Mucosa of rectum (tissue), 2 donors: ENCODE measurements at regions not wholly inside any gene's neighbourhood (a gene's known extent, or its start where the extent isn't known, plus 50 kb on each side); places are given as distances from the start of the nearest gene placed in this dataset.
A peak's percentile ranks its signal among the peaks of the same experiment; 100 is the strongest.

ENCODE experiments used
- H3K27ac ChIP-seq, 2 donors: one replicate each; pipeline ENCODE4 v1.7.0; 2013; ENCODE audit warnings: inconsistent platforms in 2 of 2, low read depth in 2 of 2, low read length in 2 of 2
- H3K27me3 ChIP-seq, 2 donors: one replicate each; pipeline ENCODE4 v1.7.0; 2013; ENCODE audit warnings: low read length in 2 of 2; ENCODE audit not compliant: control insufficient read depth in 2 of 2, insufficient read depth in 2 of 2
- H3K36me3 ChIP-seq, 2 donors: one replicate each; pipeline ENCODE4 v1.7.0; 2013; ENCODE audit warnings: low read length in 2 of 2; ENCODE audit not compliant: control insufficient read depth in 2 of 2, insufficient read depth in 2 of 2
- H3K4me1 ChIP-seq, 2 donors: one replicate each; pipeline ENCODE4 v1.7.0; 2013; ENCODE audit warnings: low read length in 2 of 2, mild to moderate bottlenecking in 1 of 2; ENCODE audit not compliant: control insufficient read depth in 2 of 2, insufficient read depth in 2 of 2
- H3K4me3 ChIP-seq, 2 donors: one replicate each; pipeline ENCODE4 v1.7.0; 2013; ENCODE audit warnings: low read length in 2 of 2
- H3K9ac ChIP-seq, 2 donors: one replicate each; pipeline ENCODE4 v1.7.0; 2013; ENCODE audit warnings: low read length in 2 of 2, low read depth in 1 of 2, mild to moderate bottlenecking in 1 of 2
- H3K9me3 ChIP-seq, 2 donors: one replicate each; pipeline ENCODE4 v1.7.0; 2013; ENCODE audit warnings: low read length in 2 of 2; ENCODE audit not compliant: control insufficient read depth in 2 of 2
- donor health status: healthy.
- donor health status: Normal muscosa, but diverticular disease.

GRCh38 chr7:10874666-10875065, 99.0 kb upstream of the PHF14 start:
- H3K4me3 ChIP-seq: no peak overlapping the region
- no peaks in the 10 kb centered on the region for H3K9me3 ChIP-seq
- no peaks in the 10 kb centered on the region for H3K27me3 ChIP-seq
- H3K9ac ChIP-seq: no peak overlapping the region
- H3K36me3 ChIP-seq: no peaks in the 10 kb centered on the region
- H3K4me1 ChIP-seq: no peaks in the 10 kb centered on the region
- H3K27ac ChIP-seq: no peak overlapping the region

- no peak overlapping the region for H3K9ac ChIP-seq
- no peaks in the 10 kb centered on the region for H3K9me3 ChIP-seq
- H3K27me3 ChIP-seq: no peaks in the 10 kb centered on the region
- no peaks in the 10 kb centered on the region for H3K36me3 ChIP-seq
- no peaks in the 10 kb centered on the region for H3K4me1 ChIP-seq
- H3K4me3 ChIP-seq: no peak overlapping the region
- no peak overlapping the region for H3K27ac ChIP-seq
These were observed 98.6 kb upstream of the PHF14 start for GRCh38 chr7:10875080-10875479.

DNA sequence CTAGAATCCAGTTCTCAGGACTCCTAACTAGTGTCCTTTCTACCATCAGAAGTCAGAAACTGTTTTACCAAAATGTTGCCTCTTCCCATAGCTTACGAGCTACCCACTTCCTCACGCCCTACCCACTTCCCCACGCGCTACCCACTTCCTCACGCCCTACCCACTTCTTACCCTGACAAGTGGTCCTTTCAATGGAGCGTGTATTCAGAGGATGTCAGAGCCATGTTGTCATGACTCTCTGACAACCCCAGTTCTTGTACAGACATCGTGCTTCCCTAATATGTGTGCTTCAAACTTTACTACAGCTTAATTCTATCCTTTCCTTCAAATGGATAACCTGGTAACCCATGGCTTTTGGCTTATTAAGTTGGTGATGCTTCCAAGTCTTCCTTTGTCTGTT, 84.8 kb upstream of the PHF14 start:
- no peak overlapping the region for H3K27ac ChIP-seq
- H3K4me1 ChIP-seq: no peaks in the 10 kb centered on the region
- H3K4me3 ChIP-seq: no peak overlapping the region
- H3K9ac ChIP-seq: no peak overlapping the region
- no peaks in the 10 kb centered on the region for H3K36me3 ChIP-seq
- no peaks in the 10 kb centered on the region for H3K9me3 ChIP-seq
- H3K27me3 ChIP-seq: no peaks in the 10 kb centered on the region

- Histone ChIP-seq H3K36me3 (no peaks in the 10 kb centered on the region), H3K9me3 (no peaks in the 10 kb centered on the region), H3K4me3 (no peak overlapping the region), H3K27ac (no peak overlapping the region), H3K4me1 (no peaks in the 10 kb centered on the region), H3K9ac (peak overlapping the region in 1 of 2 donors; percentile 17), H3K27me3 (no peaks in the 10 kb centered on the region)
These were observed 84.3 kb upstream of the PHF14 start for GRCh38 chr7:10889266-10889898.

GRCh38 chr7:10908600-10908999, 65.1 kb upstream of the PHF14 start:
- Histone ChIP-seq H3K36me3 (no peaks in the 10 kb centered on the region), H3K4me3 (no peak overlapping the region), H3K9ac (no peak overlapping the region), H3K27me3 (no peaks in the 10 kb centered on the region), H3K27ac (no peak overlapping the region), H3K4me1 (no peaks in the 10 kb centered on the region), H3K9me3 (peaks cover 0 to 11% of the 10 kb centered on the region in 2 donors)

- H3K36me3 ChIP-seq: no peaks in the 10 kb centered on the region
- no peak overlapping the region for H3K27ac ChIP-seq
- no peak overlapping the region for H3K9ac ChIP-seq
- H3K4me3 ChIP-seq: no peak overlapping the region
- no peaks in the 10 kb centered on the region for H3K27me3 ChIP-seq
- H3K9me3 ChIP-seq: peaks cover 0 to 11% of the 10 kb centered on the region in 2 donors
- no peaks in the 10 kb centered on the region for H3K4me1 ChIP-seq
These were observed 63.2 kb upstream of the PHF14 start for GRCh38 chr7:10910447-10910846.

- Histone ChIP-seq H3K27me3 (no peaks in the 10 kb centered on the region), H3K9me3 (peaks cover 0 to 11% of the 10 kb centered on the region in 2 donors)
These were observed 61.6 kb upstream of the PHF14 start for GRCh38 chr7:10912077-10912476.

GRCh38 chr7:10913457-10913856, 60.2 kb upstream of the PHF14 start:
- H3K9me3 ChIP-seq: peaks cover 0 to 11% of the 10 kb centered on the region in 2 donors
- no peaks in the 10 kb centered on the region for H3K4me1 ChIP-seq
- no peak overlapping the region for H3K27ac ChIP-seq
- H3K36me3 ChIP-seq: no peaks in the 10 kb centered on the region
- no peak overlapping the region for H3K4me3 ChIP-seq
- H3K9ac ChIP-seq: no peak overlapping the region
- H3K27me3 ChIP-seq: no peaks in the 10 kb centered on the region

More at GRCh38 chr7:10912077-10912476, 61.6 kb upstream of the PHF14 start:
- Histone ChIP-seq H3K4me3 (no peak overlapping the region), H3K9ac (no peak overlapping the region), H3K27ac (no peak overlapping the region), H3K36me3 (no peaks in the 10 kb centered on the region), H3K4me1 (no peaks in the 10 kb centered on the region)

DNA sequence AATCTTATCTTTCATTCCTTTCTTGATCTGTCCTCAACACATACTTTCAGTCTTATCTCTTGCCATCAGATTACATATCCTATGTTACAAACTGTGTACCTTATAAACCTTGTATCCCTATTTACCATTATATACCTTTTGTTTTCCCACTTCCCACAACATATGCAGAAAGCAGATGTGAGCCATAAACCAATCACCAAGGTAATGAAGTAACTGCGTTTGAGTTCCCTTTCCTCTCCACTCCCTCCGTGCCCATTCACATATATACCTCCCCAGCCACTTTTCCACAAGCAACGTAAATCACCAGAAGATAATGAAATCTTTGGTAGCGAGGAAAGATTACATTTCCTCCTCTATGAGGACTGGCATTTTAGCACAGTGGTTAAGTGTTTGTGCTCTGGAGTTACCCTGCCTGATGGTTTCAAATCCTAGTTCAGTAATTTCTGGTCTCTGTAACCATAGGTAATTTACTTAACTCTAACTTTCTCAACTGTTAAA, 55.5 kb upstream of the PHF14 start:
- no peaks in the 10 kb centered on the region for H3K27me3 ChIP-seq
- H3K4me3 ChIP-seq: no peak overlapping the region
- H3K9ac ChIP-seq: no peak overlapping the region
- H3K36me3 ChIP-seq: no peaks in the 10 kb centered on the region
- no peaks in the 10 kb centered on the region for H3K9me3 ChIP-seq
- H3K27ac ChIP-seq: no peak overlapping the region
- H3K4me1 ChIP-seq: no peaks in the 10 kb centered on the region

DNA sequence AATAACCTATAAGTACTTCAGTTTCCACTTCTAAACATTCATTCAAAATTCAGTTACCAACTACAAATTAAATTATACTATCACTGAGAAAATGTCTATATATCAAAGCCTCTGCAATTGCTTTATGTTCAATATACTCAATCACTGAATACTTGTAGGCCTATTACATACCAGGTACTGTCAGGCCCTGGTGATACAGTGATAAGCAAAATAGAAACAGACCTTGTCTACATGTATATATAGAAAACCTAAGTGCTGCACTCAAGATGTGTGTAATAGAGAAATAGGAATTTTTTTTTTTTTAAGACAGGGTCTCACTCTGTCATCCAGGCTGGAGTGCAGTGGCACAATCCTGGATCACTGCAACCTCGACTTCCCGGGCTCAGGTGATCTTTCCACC, 53.7 kb upstream of the PHF14 start:
- no peaks in the 10 kb centered on the region for H3K27me3 ChIP-seq
- H3K9ac ChIP-seq: no peak overlapping the region
- H3K4me3 ChIP-seq: no peak overlapping the region
- H3K27ac ChIP-seq: no peak overlapping the region
- H3K36me3 ChIP-seq: no peaks in the 10 kb centered on the region
- no peaks in the 10 kb centered on the region for H3K4me1 ChIP-seq
- H3K9me3 ChIP-seq: no peaks in the 10 kb centered on the region
